Upper lobe of right lung (tissue), 1 donor: ENCODE measurements at regions not wholly inside any gene's neighbourhood (a gene's known extent, or its start where the extent isn't known, plus 50 kb on each side); places are given as distances from the start of the nearest gene placed in this dataset.

Experiments
- ATAC-seq: fragments of 200-7000 bp; cut with Tn5 transposase; one replicate; pipeline ENCODE4 v1.9.1; 2020; ENCODE audit warnings: mild to moderate bottlenecking, moderate library complexity
- DNase-seq: peaks from one replicate; pipeline ENCODE4 v3.0.0-alpha.2; 2020
- H3K27ac ChIP-seq: fragments of 200-600 bp; one replicate; pipeline ENCODE4 v1.8.0; 2022
- H3K27me3 ChIP-seq: fragments of 200-600 bp; one replicate; pipeline ENCODE4 v1.8.0; 2022; ENCODE audit warnings: mild to moderate bottlenecking
- H3K36me3 ChIP-seq: fragments of 200-600 bp; one replicate; pipeline ENCODE4 v1.8.0; 2022
- H3K4me1 ChIP-seq: fragments of 200-600 bp; one replicate; pipeline ENCODE4 v1.8.0; 2022
- H3K4me3 ChIP-seq: fragments of 200-600 bp; one replicate; pipeline ENCODE4 v1.8.0; 2022; ENCODE audit warnings: mild to moderate bottlenecking
- H3K9me3 ChIP-seq: fragments of 200-600 bp; one replicate; pipeline ENCODE4 v1.8.0; 2022
- CTCF ChIP-seq: fragments of 200-600 bp; IDR thresholded peaks from one replicate; pipeline ENCODE4 v1.8.0; 2022; ENCODE audit warnings: antibody characterized with exemption
- intact Hi-C: fragments of 100-400 bp; cut with DNase I; formaldehyde crosslinking; loops from one replicate; pipeline ENCODE4 v1.11.0; 2022
- donor health status: DM: no; HTN: yes; CAD: no; lungs with severe emphysema.

DNA sequence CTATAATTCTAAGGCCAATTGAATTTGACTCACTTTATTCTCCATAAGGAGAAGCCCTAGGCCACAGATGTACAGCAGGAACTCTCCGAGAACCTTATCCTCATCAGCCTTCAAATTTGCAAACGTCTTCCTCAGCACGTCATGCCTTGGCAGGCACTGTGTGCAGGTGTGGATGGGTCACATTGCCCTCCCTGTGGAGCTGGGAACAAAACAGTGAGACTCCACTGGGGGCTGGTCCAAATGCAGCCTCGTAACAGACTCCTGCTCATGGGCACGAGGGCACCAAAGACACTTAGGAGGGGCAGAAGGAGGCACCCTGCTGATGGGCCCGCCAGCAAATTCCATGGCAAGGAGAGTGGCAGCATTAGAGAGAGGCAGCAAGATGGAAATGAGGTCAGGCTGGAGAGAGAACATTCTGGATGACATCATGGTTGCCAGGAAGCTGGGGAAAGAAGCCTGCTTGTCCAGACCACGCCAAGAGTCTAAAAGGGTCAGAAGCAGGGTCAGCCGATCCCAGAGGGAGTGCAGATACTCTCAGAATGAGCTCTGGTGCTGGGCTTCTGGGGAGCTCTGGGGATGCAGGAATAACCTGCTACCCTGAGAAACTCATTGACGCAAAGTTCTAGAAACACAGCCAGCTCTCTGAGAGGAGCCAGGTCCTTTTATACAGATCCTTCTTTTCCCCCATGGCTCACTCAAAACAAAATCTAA lies 242.2 kb downstream of the B3GLCT start:
- H3K4me1 ChIP-seq: no peaks in the 10 kb centered on the region

GRCh38 chr13:31442571-31442970 lies 242.8 kb downstream of the B3GLCT start:
- no peak for TF ChIP-seq CTCF
- Histone ChIP-seq H3K9me3 (no peaks in the 10 kb centered on the region), H3K27ac (no peak overlapping the region), H3K27me3 (no peaks in the 10 kb centered on the region), H3K4me1 (no peaks in the 10 kb centered on the region), H3K36me3 (no peaks in the 10 kb centered on the region), H3K4me3 (no peak overlapping the region)
- DNase-seq (no peak), ATAC-seq (no peak)
- intact Hi-C loops: no loop called here

More for the DNA sequence above, 242.2 kb downstream of the B3GLCT start:
- intact Hi-C loops: no loop called here
- TF ChIP-seq CTCF: no peak
- Histone ChIP-seq H3K27me3 (no peaks in the 10 kb centered on the region), H3K9me3 (no peaks in the 10 kb centered on the region), H3K27ac (no peak overlapping the region), H3K36me3 (no peaks in the 10 kb centered on the region), H3K4me3 (no peak overlapping the region)
- DNase-seq (no peak), ATAC-seq (no peak)

DNA sequence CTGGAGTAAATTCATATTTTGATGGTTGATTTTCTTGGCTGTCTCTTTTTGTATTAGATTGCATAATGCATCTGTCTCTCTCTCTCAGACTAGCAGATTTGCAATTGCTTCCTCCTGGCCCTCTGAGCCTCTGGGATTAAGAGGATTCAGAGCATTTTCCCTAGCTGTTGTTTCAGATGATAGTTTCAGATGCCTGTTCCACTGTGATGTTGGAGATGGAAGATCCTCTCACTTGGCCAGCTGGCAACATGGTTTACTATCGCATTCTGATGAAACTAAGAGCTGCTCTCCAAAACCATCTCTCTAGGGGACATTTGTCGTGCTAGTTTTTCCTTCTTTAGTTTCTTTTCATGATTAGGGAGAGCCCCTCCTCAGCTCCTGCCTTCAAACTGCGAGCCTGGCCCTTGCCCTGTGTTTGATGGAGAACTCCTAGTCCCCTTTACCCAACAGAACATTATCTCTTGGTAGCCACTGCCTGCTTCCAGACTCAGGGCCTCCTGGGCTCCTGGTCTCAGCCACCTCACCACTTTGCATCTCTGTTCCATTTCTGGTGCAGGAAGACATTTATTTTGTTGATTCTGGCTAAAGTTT lies 244.6 kb downstream of the B3GLCT start:
- no peak overlapping the region for H3K27ac ChIP-seq
- intact Hi-C loops: no loop called here
- ATAC-seq (no peak), DNase-seq (no peak)
- no peaks in the 10 kb centered on the region for H3K27me3 ChIP-seq
- H3K9me3 ChIP-seq: no peaks in the 10 kb centered on the region
- TF ChIP-seq CTCF: no peak
- no peaks in the 10 kb centered on the region for H3K4me1 ChIP-seq
- H3K4me3 ChIP-seq: no peak overlapping the region
- H3K36me3 ChIP-seq: no peaks in the 10 kb centered on the region

DNA sequence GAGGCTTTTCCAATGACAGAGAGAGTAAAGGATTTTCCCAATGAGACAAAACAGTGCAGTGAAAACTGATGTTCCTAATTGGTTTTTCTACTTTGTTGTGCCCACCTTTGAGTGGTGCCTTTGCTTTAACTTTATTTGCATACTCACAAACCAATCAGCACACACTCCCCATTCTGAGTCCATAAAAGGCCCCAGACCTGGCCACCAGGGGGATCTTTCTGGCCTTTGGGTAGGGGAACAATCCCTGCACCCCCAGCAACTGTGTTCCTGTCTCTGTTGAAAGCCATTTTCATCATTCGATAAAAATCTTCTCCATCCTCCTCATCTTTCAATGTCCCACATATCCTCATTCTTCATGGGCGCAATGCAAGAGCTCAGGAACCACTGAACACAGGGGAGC lies 252.8 kb downstream of the B3GLCT start:
- TF ChIP-seq CTCF: no peak
- no peak for DNase-seq
- H3K4me1 ChIP-seq: no peaks in the 10 kb centered on the region
- no peak overlapping the region for H3K27ac ChIP-seq
- H3K4me3 ChIP-seq: no peak overlapping the region
- no peak for ATAC-seq
- no peaks in the 10 kb centered on the region for H3K27me3 ChIP-seq
- no peaks in the 10 kb centered on the region for H3K9me3 ChIP-seq
- no peaks in the 10 kb centered on the region for H3K36me3 ChIP-seq
- intact Hi-C loops: no loop called here

DNA sequence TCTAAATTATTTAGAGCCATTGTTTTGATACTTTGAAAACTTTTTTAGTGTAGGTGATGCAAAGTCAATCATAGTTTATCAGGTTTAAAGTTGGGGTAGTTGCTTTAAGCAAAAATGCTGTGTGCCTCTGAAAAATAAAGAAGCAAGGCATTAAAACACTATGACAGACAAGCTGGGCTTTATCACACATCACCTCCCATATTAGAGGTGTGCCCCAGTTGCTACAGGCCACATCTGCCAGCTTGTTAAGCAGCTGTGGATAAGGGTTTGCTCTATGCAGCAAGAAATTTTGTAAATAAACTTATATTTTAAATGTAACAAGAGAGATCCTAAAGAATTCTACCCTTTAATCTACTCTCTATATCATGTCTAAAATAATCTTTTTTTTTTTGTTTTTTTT lies 255.8 kb downstream of the B3GLCT start:
- H3K27me3 ChIP-seq: no peaks in the 10 kb centered on the region
- no peaks in the 10 kb centered on the region for H3K36me3 ChIP-seq
- DNase-seq (no peak), ATAC-seq (no peak)
- H3K9me3 ChIP-seq: no peaks in the 10 kb centered on the region
- no peak for TF ChIP-seq CTCF
- intact Hi-C loops: no loop called here
- H3K4me1 ChIP-seq: no peaks in the 10 kb centered on the region
- no peak overlapping the region for H3K4me3 ChIP-seq
- no peak overlapping the region for H3K27ac ChIP-seq
